ENCODE measurements at regions not wholly inside any gene's neighbourhood (a gene's known extent, or its start where the extent isn't known, plus 50 kb on each side); places are given as distances from the start of the nearest gene placed in this dataset.

DNA sequence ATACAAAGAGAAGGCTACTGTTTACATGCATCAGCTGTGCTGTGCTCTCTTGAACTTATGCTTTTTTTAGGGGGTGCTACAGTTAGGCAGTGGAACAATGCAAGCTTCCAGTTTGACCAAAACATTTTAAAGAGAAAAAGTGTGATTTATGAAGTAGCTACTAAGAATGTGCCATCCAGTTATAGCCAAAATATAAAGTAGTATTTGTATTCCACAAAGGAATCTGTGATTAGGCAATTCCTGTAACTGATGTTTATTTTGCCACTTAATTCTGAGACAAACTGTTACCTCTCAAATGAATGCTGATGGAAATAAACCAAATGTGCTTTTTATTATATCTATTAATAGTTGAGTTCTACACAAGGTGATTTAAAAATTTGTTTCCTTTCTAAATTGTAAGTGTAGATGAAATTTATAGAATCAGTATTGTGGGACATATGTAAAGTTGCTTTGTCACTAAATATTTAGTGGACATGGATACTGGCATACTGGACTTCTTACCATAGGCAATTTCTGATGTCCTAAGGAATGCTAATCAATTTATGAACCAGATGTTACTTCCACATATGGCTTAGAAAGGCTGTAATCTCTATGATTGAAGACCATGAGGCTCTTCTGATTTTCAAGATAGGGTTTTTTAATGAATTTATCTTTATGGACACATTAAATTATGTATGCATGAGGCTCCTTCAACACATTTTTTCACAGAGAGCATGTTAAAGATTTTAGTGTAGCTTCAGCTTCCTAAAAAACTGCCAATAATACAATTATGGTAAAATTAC, 410.2 kb downstream of the PRR16 start:
- TF ChIP-seq, protein P1, sequence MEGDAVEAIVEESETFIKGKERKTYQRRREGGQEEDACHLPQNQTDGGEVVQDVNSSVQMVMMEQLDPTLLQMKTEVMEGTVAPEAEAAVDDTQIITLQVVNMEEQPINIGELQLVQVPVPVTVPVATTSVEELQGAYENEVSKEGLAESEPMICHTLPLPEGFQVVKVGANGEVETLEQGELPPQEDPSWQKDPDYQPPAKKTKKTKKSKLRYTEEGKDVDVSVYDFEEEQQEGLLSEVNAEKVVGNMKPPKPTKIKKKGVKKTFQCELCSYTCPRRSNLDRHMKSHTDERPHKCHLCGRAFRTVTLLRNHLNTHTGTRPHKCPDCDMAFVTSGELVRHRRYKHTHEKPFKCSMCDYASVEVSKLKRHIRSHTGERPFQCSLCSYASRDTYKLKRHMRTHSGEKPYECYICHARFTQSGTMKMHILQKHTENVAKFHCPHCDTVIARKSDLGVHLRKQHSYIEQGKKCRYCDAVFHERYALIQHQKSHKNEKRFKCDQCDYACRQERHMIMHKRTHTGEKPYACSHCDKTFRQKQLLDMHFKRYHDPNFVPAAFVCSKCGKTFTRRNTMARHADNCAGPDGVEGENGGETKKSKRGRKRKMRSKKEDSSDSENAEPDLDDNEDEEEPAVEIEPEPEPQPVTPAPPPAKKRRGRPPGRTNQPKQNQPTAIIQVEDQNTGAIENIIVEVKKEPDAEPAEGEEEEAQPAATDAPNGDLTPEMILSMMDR (IDR thresholded peaks at IDR 0.05): no peak
- TF ChIP-seq EZH2 (IDR thresholded peaks at IDR 0.05) (no peak), EZH2phosphoT487 (IDR thresholded peaks at IDR 0.05) (no peak)

All from neural progenitor cell (in vitro differentiated cells).